ENCODE measurements at regions not wholly inside any gene's neighbourhood (a gene's known extent, or its start where the extent isn't known, plus 50 kb on each side); places are given as distances from the start of the nearest gene placed in this dataset.

DNA sequence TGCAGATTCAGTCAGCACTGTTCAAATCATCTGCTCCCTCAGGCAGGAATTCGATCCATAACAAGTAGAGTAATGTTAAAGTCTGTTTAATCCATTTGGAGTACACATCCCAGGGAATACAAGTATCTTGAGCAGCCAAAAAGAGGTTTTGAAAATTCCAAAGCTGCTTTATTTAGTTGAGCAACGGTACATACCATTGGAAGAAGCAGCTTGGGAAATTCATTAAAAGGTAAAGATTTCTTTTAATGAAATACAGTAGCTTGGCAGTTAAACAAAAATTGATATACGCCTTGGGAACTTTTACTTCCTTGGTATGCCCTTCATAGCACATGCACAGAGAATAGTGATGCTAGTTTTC lies 153.8 kb downstream of the LRIG3 start:
- peaks cover 15% of the 10 kb centered on the region for H3K9me3 Mint-ChIP-seq
- no peak overlapping the region for H3K27ac Mint-ChIP-seq
- H3K36me3 Mint-ChIP-seq (ENCODE audit: low read depth) = no peaks in the 10 kb centered on the region
- H3K4me1 Mint-ChIP-seq = no peaks in the 10 kb centered on the region
- H3K27me3 Mint-ChIP-seq = no peaks in the 10 kb centered on the region
- ATAC-seq = no peak
- no peak for DNase-seq
- H3K4me3 Mint-ChIP-seq = no peak overlapping the region

- Mint-ChIP-seq H3K4me3 (no peak overlapping the region), H3K27ac (no peak overlapping the region), H3K4me1 (no peaks in the 10 kb centered on the region), H3K36me3 (ENCODE audit: low read depth) (no peaks in the 10 kb centered on the region), H3K9me3 (peaks cover 15% of the 10 kb centered on the region), H3K27me3 (no peaks in the 10 kb centered on the region)
- no peak for DNase-seq
- ATAC-seq = no peak
These were observed 152.8 kb downstream of the LRIG3 start for GRCh38 chr12:58767496-58767895.

GRCh38 chr12:58773986-58774385 lies 146.3 kb downstream of the LRIG3 start:
- no peaks in the 10 kb centered on the region for H3K27me3 Mint-ChIP-seq
- no peak for DNase-seq
- ATAC-seq = no peak
- H3K4me3 Mint-ChIP-seq = no peak overlapping the region
- H3K9me3 Mint-ChIP-seq = peaks cover 8% of the 10 kb centered on the region
- no peaks in the 10 kb centered on the region for H3K4me1 Mint-ChIP-seq
- no peaks in the 10 kb centered on the region for H3K36me3 Mint-ChIP-seq (ENCODE audit: low read depth)
- no peak overlapping the region for H3K27ac Mint-ChIP-seq

DNA sequence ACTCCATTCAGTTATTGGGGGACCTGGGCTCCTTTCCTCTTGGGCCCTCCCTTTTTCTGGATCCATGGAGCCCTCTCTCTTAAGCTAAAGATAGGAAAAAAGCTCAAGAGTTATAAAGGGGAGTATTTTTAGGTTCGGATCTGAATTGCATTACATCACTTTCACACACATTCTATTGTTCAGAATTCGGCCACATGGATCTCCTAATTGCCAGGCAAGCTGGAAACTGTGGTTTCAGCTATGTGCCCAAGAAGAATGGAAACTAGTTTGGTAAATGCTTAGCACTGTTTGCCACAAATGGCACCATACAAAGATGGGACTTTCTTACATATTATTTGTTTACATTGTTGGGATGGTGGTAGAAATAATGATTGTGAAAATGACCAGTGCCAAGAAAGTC lies 145.6 kb downstream of the LRIG3 start:
- no peaks in the 10 kb centered on the region for H3K36me3 Mint-ChIP-seq (ENCODE audit: low read depth)

GRCh38 chr12:58775396-58775795 lies 144.9 kb downstream of the LRIG3 start:
- no peaks in the 10 kb centered on the region for H3K36me3 Mint-ChIP-seq (ENCODE audit: low read depth)
- no peak for DNase-seq
- peaks cover 4% of the 10 kb centered on the region for H3K9me3 Mint-ChIP-seq
- H3K27ac Mint-ChIP-seq = no peak overlapping the region
- no peak overlapping the region for H3K4me3 Mint-ChIP-seq
- H3K4me1 Mint-ChIP-seq = no peaks in the 10 kb centered on the region
- no peak for ATAC-seq
- no peaks in the 10 kb centered on the region for H3K27me3 Mint-ChIP-seq

More for the DNA sequence above, 145.6 kb downstream of the LRIG3 start:
- H3K4me1 Mint-ChIP-seq = no peaks in the 10 kb centered on the region
- DNase-seq (no peak), ATAC-seq (no peak)
- no peak overlapping the region for H3K4me3 Mint-ChIP-seq
- H3K27ac Mint-ChIP-seq = no peak overlapping the region
- H3K27me3 Mint-ChIP-seq = no peaks in the 10 kb centered on the region
- peaks cover 4% of the 10 kb centered on the region for H3K9me3 Mint-ChIP-seq

DNA sequence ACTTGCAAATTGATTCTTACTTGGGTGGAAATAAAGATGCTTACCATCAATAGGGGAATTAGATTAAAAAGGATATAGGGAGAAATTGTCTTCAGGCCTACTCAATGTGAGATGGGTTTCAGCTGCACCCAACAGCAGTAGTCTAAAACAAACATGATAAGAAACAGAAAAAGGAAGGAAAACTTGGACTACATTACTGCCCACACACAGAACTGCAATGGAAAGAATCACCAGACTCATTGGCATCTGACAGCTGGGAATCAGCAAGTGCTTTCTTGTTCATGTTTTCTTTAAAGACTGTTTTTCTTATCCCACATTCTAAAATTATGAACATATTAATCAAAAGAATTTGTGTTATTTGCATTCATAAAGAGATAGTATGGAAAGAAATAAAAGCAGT lies 144.2 kb downstream of the LRIG3 start:
- H3K4me1 Mint-ChIP-seq = no peaks in the 10 kb centered on the region
- no peaks in the 10 kb centered on the region for H3K36me3 Mint-ChIP-seq (ENCODE audit: low read depth)
- peaks cover 2% of the 10 kb centered on the region for H3K9me3 Mint-ChIP-seq
- ATAC-seq (no peak), DNase-seq (no peak)
- H3K27me3 Mint-ChIP-seq = no peaks in the 10 kb centered on the region
- no peak overlapping the region for H3K4me3 Mint-ChIP-seq
- no peak overlapping the region for H3K27ac Mint-ChIP-seq

DNA sequence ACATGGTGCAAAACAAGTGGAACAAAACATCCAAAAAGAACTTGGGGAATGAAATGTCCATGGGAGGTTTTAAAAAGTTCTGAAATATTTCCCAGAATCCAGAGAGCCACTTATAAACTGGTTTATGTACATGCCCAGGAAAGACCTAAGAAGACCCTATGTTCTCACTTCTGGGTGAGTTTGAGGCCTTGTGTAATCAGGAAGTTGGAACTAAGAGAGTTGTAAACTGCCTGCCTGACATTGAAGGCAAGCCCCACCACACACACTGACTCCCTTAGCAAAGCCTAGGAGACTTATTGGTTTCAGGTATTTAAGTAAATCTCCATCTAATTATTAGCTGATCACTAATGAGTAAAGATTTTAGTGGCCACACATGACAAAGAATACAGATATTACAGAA lies 142.5 kb downstream of the LRIG3 start:
- Mint-ChIP-seq H3K9me3 (peaks cover 4% of the 10 kb centered on the region), H3K4me1 (no peaks in the 10 kb centered on the region), H3K36me3 (ENCODE audit: low read depth) (no peaks in the 10 kb centered on the region), H3K27me3 (no peaks in the 10 kb centered on the region), H3K27ac (no peak overlapping the region), H3K4me3 (no peak overlapping the region)
- no peak for ATAC-seq
- DNase-seq = no peak

GRCh38 chr12:58781609-58782008 lies 138.7 kb downstream of the LRIG3 start:
- Mint-ChIP-seq H3K27ac (no peak overlapping the region), H3K4me3 (no peak overlapping the region), H3K27me3 (no peaks in the 10 kb centered on the region), H3K4me1 (no peaks in the 10 kb centered on the region), H3K36me3 (ENCODE audit: low read depth) (no peaks in the 10 kb centered on the region), H3K9me3 (peaks cover 14% of the 10 kb centered on the region)
- DNase-seq (no peak), ATAC-seq (no peak)

DNA sequence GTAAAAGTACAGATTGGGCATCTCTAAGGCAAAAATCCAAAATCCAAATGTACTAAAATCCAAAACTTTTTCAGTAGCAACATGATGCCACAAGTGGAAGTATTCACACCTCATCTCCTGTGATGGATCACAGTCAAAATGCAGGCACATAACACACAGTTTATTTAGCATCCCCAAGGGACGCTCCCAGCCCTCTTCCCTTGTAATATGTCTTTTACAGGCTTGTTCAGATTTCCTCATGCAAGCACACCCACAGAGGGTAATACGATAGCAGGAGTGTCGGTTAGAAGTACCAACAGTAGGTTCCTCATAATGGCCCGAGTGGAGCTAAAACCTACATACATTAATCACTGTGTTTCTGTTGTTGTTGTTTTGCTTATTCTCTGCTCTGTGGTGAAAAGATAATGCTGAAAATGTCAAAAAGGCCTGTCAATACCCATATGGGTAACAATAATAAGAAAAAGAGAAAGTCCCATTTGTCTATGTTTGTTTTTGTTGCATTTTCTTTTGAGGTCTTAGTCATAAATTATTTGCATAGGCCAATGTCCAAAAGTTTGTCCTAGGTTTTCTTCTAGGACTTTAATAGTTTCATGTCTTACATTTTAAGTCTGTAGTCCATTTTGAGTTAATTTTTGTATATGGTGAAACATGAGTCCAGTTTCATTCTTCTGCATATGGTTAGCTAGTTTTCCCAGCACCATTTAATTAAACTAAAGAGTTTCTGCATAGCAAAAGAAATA lies 133.1 kb downstream of the LRIG3 start:
- no peak for DNase-seq
- Mint-ChIP-seq H3K27ac (no peak overlapping the region), H3K9me3 (peaks cover 15% of the 10 kb centered on the region), H3K27me3 (no peaks in the 10 kb centered on the region), H3K36me3 (ENCODE audit: low read depth) (no peaks in the 10 kb centered on the region), H3K4me1 (no peaks in the 10 kb centered on the region), H3K4me3 (no peak overlapping the region)
- no peak for ATAC-seq

- no peaks in the 10 kb centered on the region for H3K36me3 Mint-ChIP-seq (ENCODE audit: low read depth)
- H3K27ac Mint-ChIP-seq = no peak overlapping the region
- DNase-seq = no peak
- H3K4me1 Mint-ChIP-seq = no peaks in the 10 kb centered on the region
- no peaks in the 10 kb centered on the region for H3K27me3 Mint-ChIP-seq
- no peak for ATAC-seq
- peaks cover 10% of the 10 kb centered on the region for H3K9me3 Mint-ChIP-seq
- H3K4me3 Mint-ChIP-seq = no peak overlapping the region
These were observed 125.4 kb downstream of the LRIG3 start for GRCh38 chr12:58794859-58795258.

GRCh38 chr12:58795825-58796224 lies 124.5 kb downstream of the LRIG3 start:
- Mint-ChIP-seq H3K36me3 (ENCODE audit: low read depth) (no peaks in the 10 kb centered on the region), H3K4me3 (no peak overlapping the region), H3K9me3 (peaks cover 10% of the 10 kb centered on the region), H3K27me3 (no peaks in the 10 kb centered on the region), H3K4me1 (no peaks in the 10 kb centered on the region), H3K27ac (no peak overlapping the region)
- DNase-seq (no peak), ATAC-seq (no peak)

DNA sequence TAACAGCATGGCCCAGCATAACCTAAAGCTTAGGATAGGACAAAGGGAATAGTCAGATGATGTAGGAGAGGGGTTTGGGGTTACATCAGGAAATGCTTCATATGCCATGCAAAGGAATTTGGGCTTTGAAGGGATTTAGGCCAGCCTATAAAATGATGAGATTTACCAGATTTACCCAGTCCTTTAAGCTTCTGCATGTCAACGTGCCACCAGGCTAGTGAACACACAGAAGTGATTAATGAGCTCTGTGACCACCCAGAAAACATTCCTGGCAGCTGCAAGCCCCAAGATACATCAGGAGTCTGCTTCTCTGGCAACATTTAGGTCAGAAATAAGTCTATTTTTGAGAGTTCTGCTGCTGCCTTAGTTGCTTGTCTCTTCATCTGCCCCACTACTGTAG lies 118.3 kb downstream of the LRIG3 start:
- no peak overlapping the region for H3K4me3 Mint-ChIP-seq
- no peaks in the 10 kb centered on the region for H3K27me3 Mint-ChIP-seq
- ATAC-seq (no peak), DNase-seq (no peak)
- no peaks in the 10 kb centered on the region for H3K36me3 Mint-ChIP-seq (ENCODE audit: low read depth)
- H3K9me3 Mint-ChIP-seq = peaks cover 3% of the 10 kb centered on the region
- H3K27ac Mint-ChIP-seq = no peak overlapping the region
- H3K4me1 Mint-ChIP-seq = no peaks in the 10 kb centered on the region

DNA sequence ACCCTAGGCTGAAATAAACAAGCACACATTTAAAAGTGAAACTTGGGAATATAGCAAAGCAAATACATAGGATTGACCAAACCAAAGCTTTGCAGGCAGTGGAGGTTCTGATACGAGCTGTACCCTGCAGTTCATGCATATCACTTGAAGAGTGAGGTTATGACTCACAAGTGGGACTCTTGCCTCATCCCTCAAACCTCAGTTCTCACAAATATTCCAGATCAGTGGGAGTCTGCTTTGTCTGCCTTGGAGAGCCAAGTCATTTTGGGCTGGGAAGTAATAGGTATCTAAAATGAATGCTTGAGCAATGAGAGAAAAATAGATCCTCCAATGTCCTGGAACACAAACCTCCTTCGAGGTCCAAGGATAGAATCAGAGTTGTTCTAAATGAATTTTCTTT lies 116.4 kb downstream of the LRIG3 start:
- H3K4me3 Mint-ChIP-seq = no peak overlapping the region
- H3K27me3 Mint-ChIP-seq = no peaks in the 10 kb centered on the region
- peaks cover 3% of the 10 kb centered on the region for H3K9me3 Mint-ChIP-seq
- DNase-seq (no peak), ATAC-seq (no peak)
- H3K36me3 Mint-ChIP-seq (ENCODE audit: low read depth) = no peaks in the 10 kb centered on the region
- H3K27ac Mint-ChIP-seq = no peak overlapping the region
- H3K4me1 Mint-ChIP-seq = no peaks in the 10 kb centered on the region

GRCh38 chr12:58804749-58805148 lies 115.6 kb downstream of the LRIG3 start:
- no peaks in the 10 kb centered on the region for H3K36me3 Mint-ChIP-seq (ENCODE audit: low read depth)
- H3K27ac Mint-ChIP-seq = no peak overlapping the region
- H3K9me3 Mint-ChIP-seq = peaks cover 3% of the 10 kb centered on the region
- H3K4me3 Mint-ChIP-seq = no peak overlapping the region
- no peaks in the 10 kb centered on the region for H3K4me1 Mint-ChIP-seq
- DNase-seq = no peak
- no peak for ATAC-seq
- H3K27me3 Mint-ChIP-seq = no peaks in the 10 kb centered on the region

DNA sequence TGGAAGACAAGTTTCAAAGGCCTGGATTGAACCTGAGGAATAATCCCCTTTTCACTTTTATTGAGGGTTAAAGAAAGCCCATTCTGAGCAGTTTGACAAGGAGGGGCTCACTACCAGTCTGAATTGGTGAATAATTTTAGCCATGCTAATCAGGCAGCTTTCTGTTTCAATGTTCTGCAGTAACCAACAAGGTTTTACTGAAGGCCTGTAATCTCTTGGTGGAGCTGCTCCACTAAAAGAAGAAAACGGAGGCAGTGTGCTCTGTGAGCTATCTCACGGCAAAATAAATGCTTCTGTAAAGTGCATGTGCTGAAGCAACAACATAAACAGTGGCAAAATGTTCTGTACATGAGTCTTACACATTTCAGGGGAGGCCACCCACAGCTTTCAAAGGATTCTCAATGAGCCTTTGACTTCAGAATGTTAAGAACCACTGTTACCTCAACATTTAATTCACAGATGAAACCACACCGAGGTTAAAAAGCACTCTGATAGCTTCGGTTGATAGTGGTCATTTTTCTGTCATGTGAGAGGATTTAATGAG lies 111.2 kb downstream of the LRIG3 start:
- H3K4me1 Mint-ChIP-seq = no peaks in the 10 kb centered on the region
- H3K27me3 Mint-ChIP-seq = no peaks in the 10 kb centered on the region
- H3K27ac Mint-ChIP-seq = no peak overlapping the region
- DNase-seq = no peak
- no peaks in the 10 kb centered on the region for H3K9me3 Mint-ChIP-seq
- H3K4me3 Mint-ChIP-seq = no peak overlapping the region
- no peak for ATAC-seq
- no peaks in the 10 kb centered on the region for H3K36me3 Mint-ChIP-seq (ENCODE audit: low read depth)

DNA sequence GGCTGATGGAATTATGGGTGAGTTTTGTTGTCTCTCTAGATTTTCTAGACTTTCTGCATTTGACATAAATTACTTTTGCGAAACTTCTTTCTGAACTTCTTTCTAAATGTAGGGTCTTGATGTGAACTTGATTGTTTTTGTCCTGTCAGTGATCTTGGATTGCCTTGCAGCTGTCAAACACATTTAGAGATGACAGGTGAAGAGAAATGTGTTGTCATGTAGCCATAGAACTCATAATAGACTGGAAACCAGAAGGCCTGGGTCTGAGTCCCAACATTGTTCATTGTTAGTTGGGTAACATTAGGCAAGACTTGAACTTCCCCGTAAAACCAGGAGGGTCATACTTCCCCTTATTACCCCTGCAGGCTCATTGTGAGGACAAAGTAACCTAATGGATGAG lies 109.0 kb downstream of the LRIG3 start:
- Mint-ChIP-seq H3K4me3 (no peak overlapping the region), H3K9me3 (no peaks in the 10 kb centered on the region), H3K27ac (no peak overlapping the region), H3K27me3 (no peaks in the 10 kb centered on the region), H3K4me1 (no peaks in the 10 kb centered on the region), H3K36me3 (ENCODE audit: low read depth) (no peaks in the 10 kb centered on the region)
- no peak for ATAC-seq
- DNase-seq = no peak

All from activated naive CD8-positive, alpha-beta T cell treated with anti-CD3 and anti-CD28 coated beads, Interleukin-2, amount 50 U/mL, for 24 hours (primary cell).